Lung (tissue), 11 donors: ENCODE measurements at regions not wholly inside any gene's neighbourhood (a gene's known extent, or its start where the extent isn't known, plus 50 kb on each side); places are given as distances from the start of the nearest gene placed in this dataset.

Experiments
- ATAC-seq: fragments of 200-7000 bp; cut with Tn5 transposase; one replicate; pipeline ENCODE4 v1.9.1; 2020; ENCODE audit warnings: moderate number of reproducible peaks; ENCODE audit not compliant: insufficient read depth, low FRiP score
- DNase-seq, 3 donors: peaks; one replicate each; pipeline ENCODE4 v3.0.0-alpha.2; 2013 to 2017
- H3K27ac ChIP-seq, 2 donors: one replicate each; pipeline ENCODE4 v1.5.1; 2013; ENCODE audit warnings: mild to moderate bottlenecking in 2 of 2, moderate library complexity in 2 of 2, control low read depth in 1 of 2, inconsistent platforms in 1 of 2, low read depth in 1 of 2, low read length in 1 of 2
- H3K27me3 ChIP-seq, 3 donors: one replicate each; pipeline ENCODE4 v1.5.1; 2013; ENCODE audit warnings: low read length in 2 of 3; ENCODE audit not compliant: control insufficient read depth in 3 of 3, insufficient read depth in 3 of 3
- H3K36me3 ChIP-seq, 4 donors: one replicate each; pipeline ENCODE4 v1.5.1; 2013; ENCODE audit warnings: low read length in 4 of 4, mild to moderate bottlenecking in 1 of 4, moderate library complexity in 1 of 4; ENCODE audit not compliant: control insufficient read depth in 4 of 4, insufficient read depth in 4 of 4
- H3K4me1 ChIP-seq, 5 donors: one replicate each; pipeline ENCODE4 v1.5.1; 2013; ENCODE audit warnings: low read length in 5 of 5, mild to moderate bottlenecking in 2 of 5, moderate library complexity in 1 of 5; ENCODE audit not compliant: control insufficient read depth in 5 of 5, insufficient read depth in 5 of 5
- H3K4me3 ChIP-seq: one replicate; pipeline ENCODE4 v1.5.1; 2013; ENCODE audit warnings: mild to moderate bottlenecking, control low read depth, moderate library complexity
- H3K9ac ChIP-seq, 2 donors: one replicate each; pipeline ENCODE4 v1.5.1; 2013; ENCODE audit warnings: low read length in 2 of 2, control low read depth in 1 of 2; ENCODE audit not compliant: insufficient read depth in 1 of 2
- H3K9me3 ChIP-seq, 4 donors: one replicate each; pipeline ENCODE4 v1.5.1; 2013; ENCODE audit warnings: low read length in 3 of 4, mild to moderate bottlenecking in 1 of 4, moderate library complexity in 1 of 4; ENCODE audit not compliant: control insufficient read depth in 4 of 4, insufficient read depth in 3 of 4
- WGBS, 2 donors: extraction: QIAGEN DNeasy Blood & Tissue Kit; methylation state at CpG; one replicate each; pipeline ENCODE4 v1.1.7; 2013; 5-methylcytosine and 5-hydroxymethylcytosine counted together
- TF ChIP-seq, protein P1 (sequence below): IDR thresholded peaks from 2 replicates; pipeline ENCODE4 v1.5.1; 2012; ENCODE audit warnings: mild to moderate bottlenecking; ENCODE audit errors: control extremely low read depth, extremely low read depth
- donor health status: control.
- donor health status: control.
- donor health status: Bipolar disorder and iron deficiency.
- donor health status: healthy.
- donor health status: DM: yes; HTN: yes; CAD: no.

DNA sequence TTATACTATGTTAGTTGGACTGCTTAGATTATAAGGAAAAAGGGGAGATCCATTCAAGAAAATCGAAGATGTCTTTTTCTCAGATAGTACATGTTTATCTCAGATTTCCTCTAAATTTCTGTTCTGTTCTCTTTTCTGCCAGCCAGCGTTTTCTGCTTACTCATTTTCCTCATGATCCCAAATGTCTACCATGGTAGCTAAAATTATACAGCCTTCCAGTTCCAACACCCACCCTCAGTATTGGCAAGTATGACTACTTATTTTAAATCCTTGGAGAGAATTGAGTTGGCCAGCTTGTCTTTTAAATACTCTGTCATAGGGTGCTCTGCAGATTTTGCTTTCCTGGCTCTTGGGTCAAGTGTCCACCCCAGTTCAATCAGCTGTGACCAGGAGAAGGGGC, 95.7 kb upstream of the PLXNA2 start:
- no peaks in the 10 kb centered on the region for H3K9me3 ChIP-seq
- DNase-seq (no peak), ATAC-seq (no peak)
- no peak overlapping the region for H3K9ac ChIP-seq
- TF ChIP-seq, protein P1, sequence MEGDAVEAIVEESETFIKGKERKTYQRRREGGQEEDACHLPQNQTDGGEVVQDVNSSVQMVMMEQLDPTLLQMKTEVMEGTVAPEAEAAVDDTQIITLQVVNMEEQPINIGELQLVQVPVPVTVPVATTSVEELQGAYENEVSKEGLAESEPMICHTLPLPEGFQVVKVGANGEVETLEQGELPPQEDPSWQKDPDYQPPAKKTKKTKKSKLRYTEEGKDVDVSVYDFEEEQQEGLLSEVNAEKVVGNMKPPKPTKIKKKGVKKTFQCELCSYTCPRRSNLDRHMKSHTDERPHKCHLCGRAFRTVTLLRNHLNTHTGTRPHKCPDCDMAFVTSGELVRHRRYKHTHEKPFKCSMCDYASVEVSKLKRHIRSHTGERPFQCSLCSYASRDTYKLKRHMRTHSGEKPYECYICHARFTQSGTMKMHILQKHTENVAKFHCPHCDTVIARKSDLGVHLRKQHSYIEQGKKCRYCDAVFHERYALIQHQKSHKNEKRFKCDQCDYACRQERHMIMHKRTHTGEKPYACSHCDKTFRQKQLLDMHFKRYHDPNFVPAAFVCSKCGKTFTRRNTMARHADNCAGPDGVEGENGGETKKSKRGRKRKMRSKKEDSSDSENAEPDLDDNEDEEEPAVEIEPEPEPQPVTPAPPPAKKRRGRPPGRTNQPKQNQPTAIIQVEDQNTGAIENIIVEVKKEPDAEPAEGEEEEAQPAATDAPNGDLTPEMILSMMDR: no peak
- no peaks in the 10 kb centered on the region for H3K36me3 ChIP-seq
- H3K4me1 ChIP-seq: no peaks in the 10 kb centered on the region
- H3K27ac ChIP-seq: no peak overlapping the region
- no peak overlapping the region for H3K4me3 ChIP-seq
- peaks cover 0 to 5% (median 0%) of the 10 kb centered on the region in 3 donors for H3K27me3 ChIP-seq
- 60 to 70% methylated on average over 2 of the region's 2 CpGs for WGBS, 2 donors

DNA sequence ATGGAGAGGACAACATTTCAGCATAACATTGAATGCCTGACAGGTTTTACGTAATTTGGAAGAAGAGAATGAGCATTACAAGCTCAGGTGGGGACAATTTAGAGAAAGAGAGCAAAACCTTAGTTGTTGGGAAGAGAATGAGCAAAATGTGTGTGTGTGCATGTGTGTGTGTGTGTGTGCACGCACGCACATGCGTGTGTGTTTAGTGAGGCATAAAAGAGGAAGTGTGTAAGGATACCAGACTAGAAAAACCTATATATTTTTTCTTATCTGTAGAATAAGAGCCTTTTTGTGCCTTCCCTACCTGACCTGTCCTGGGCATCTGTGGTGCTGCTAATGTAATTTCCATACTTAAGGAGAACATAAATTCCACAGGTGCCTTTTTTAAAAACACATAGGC, 99.0 kb upstream of the PLXNA2 start:
- H3K4me3 ChIP-seq: no peak overlapping the region
- DNase-seq (no peak), ATAC-seq (no peak)
- no peaks in the 10 kb centered on the region for H3K36me3 ChIP-seq
- no peak overlapping the region for H3K9ac ChIP-seq
- WGBS, 2 donors: 55 to 72% methylated on average over 4 of the region's 4 CpGs
- no peaks in the 10 kb centered on the region for H3K9me3 ChIP-seq
- H3K27ac ChIP-seq: no peak overlapping the region
- H3K4me1 ChIP-seq: peaks cover 0 to 6% (median 0%) of the 10 kb centered on the region in 5 donors
- TF ChIP-seq, protein P1: no peak
- H3K27me3 ChIP-seq: peaks cover 0 to 5% (median 0%) of the 10 kb centered on the region in 3 donors

DNA sequence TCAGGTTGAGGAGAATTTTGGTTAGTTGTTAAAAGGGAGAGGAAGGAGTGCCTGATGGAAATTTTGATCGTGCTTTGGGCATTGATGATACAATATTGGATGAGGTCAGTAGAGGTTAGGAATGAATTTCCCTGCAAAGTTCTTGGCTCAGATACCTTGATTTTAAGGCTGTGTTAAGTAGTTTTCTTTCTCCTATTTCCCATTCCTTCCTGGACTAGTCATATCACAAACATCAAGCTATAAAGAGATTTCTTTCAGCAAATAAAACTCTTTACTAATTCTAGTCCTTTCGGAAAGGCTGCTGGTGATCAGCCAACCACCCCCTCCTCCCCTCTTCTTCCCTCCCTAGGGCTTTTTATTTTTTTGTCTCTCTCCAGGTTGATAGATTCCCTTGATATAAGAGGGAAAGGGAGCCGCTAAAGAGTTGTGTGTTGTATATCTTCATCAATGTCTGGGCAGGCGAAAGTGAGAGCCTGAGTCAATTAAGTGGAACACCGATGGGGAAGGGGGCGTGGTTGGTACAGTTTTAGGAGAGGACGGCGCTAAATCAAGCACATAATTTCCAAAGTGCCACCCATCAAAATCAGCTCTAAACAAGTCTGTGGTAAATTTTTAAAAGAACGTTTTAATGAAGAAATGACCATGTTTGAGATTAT, 100.1 kb upstream of the PLXNA2 start:
- Histone ChIP-seq H3K36me3 (no peaks in the 10 kb centered on the region), H3K4me1 (peaks cover 0 to 6% (median 0%) of the 10 kb centered on the region in 5 donors), H3K9ac (no peak overlapping the region), H3K9me3 (no peaks in the 10 kb centered on the region), H3K4me3 (no peak overlapping the region), H3K27ac (no peak overlapping the region), H3K27me3 (peaks cover 0 to 5% (median 0%) of the 10 kb centered on the region in 3 donors)
- ATAC-seq (no peak), DNase-seq (no peak)
- TF ChIP-seq, protein P1: no peak
- 73 to 82% methylated on average over 9 of the region's 9 CpGs for WGBS, 2 donors

DNA sequence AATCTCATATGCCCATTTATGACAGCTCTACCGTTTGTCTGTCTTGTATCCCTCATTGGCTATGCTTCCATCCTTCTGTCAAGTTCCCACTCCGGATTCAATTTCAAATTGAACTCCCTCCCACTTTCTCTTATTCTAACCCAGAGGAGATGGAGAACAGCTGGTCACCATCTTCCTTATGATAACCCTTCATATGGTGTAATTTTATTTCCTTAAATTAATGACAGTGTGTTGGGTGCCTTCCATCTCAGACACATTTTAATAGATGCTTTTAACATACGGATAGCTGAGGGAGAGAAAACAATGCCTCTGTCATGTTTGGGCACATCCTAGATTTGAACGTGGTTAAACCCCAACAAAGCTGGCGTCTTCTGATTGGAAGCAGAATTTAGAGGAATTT, 103.0 kb upstream of the PLXNA2 start:
- no peak overlapping the region for H3K9ac ChIP-seq
- H3K36me3 ChIP-seq: no peaks in the 10 kb centered on the region
- no peak overlapping the region for H3K27ac ChIP-seq
- TF ChIP-seq, protein P1: no peak
- DNase-seq (peak in 2 of 3 donors; percentile 66 to 81), ATAC-seq (no peak)
- H3K4me1 ChIP-seq: peaks cover 0 to 6% (median 0%) of the 10 kb centered on the region in 5 donors
- peaks cover 0 to 5% (median 0%) of the 10 kb centered on the region in 3 donors for H3K27me3 ChIP-seq
- H3K4me3 ChIP-seq: no peak overlapping the region
- H3K9me3 ChIP-seq: no peaks in the 10 kb centered on the region
- WGBS, 2 donors: 66 to 84% methylated on average over 5 of the region's 5 CpGs
